Testis (tissue), 2 donors: ENCODE measurements at regions not wholly inside any gene's neighbourhood (a gene's known extent, or its start where the extent isn't known, plus 50 kb on each side); places are given as distances from the start of the nearest gene placed in this dataset.

Experiments used
- CTCF ChIP-seq, 3 experiments: fragments of 450-650 bp in 2 of 3; fragments of 200-600 bp in 1 of 3; sonication (generic) in 1 of 3; IDR thresholded peaks; one replicate each; pipeline ENCODE4 v1.5.1; 2016 to 2019; ENCODE audit warnings: antibody characterized with exemption in 3 of 3, mild to moderate bottlenecking in 2 of 3, moderate library complexity in 1 of 3
- POLR2A ChIP-seq: fragments of 450-650 bp; IDR thresholded peaks from one replicate; pipeline ENCODE4 v1.6.1; 2017; ENCODE audit warnings: antibody characterized with exemption, mild to moderate bottlenecking, moderate library complexity

GRCh38 chr10:111373696-111374095 is 296.9 kb downstream of the ADRA2A start:
- TF ChIP-seq CTCF (IDR thresholded peaks at IDR 0.05) (no peak), POLR2A (no peak)
